ENCODE measurements at regions not wholly inside any gene's neighbourhood (a gene's known extent, or its start where the extent isn't known, plus 50 kb on each side); places are given as distances from the start of the nearest gene placed in this dataset.

DNA sequence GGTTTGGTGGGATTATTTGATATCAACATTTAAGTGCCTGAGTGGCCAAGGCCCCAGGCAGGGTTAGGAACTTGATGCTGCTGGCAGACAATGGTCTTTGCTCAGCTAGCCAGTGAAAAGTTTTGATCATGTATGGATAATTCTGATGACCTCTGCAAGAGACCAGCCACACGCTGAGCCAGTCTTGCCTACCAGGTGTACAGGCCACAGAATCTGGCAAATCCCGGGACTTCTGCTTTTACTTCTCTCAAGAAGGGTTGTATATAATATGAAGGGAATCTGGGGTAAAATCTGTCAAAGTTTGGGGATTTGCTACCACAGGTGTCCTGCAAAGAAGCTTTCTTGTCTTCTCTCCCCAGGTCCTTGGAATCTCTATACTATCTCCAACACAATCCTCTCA is 331.4 kb upstream of the GOLIM4 start:
- TF ChIP-seq, protein P1, sequence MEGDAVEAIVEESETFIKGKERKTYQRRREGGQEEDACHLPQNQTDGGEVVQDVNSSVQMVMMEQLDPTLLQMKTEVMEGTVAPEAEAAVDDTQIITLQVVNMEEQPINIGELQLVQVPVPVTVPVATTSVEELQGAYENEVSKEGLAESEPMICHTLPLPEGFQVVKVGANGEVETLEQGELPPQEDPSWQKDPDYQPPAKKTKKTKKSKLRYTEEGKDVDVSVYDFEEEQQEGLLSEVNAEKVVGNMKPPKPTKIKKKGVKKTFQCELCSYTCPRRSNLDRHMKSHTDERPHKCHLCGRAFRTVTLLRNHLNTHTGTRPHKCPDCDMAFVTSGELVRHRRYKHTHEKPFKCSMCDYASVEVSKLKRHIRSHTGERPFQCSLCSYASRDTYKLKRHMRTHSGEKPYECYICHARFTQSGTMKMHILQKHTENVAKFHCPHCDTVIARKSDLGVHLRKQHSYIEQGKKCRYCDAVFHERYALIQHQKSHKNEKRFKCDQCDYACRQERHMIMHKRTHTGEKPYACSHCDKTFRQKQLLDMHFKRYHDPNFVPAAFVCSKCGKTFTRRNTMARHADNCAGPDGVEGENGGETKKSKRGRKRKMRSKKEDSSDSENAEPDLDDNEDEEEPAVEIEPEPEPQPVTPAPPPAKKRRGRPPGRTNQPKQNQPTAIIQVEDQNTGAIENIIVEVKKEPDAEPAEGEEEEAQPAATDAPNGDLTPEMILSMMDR (IDR thresholded peaks at IDR 0.05): no peak
- TF ChIP-seq POLR2A (IDR thresholded peaks at IDR 0.05): no peak
